ENCODE measurements at regions not wholly inside any gene's neighbourhood (a gene's known extent, or its start where the extent isn't known, plus 50 kb on each side); places are given as distances from the start of the nearest gene placed in this dataset.

DNA sequence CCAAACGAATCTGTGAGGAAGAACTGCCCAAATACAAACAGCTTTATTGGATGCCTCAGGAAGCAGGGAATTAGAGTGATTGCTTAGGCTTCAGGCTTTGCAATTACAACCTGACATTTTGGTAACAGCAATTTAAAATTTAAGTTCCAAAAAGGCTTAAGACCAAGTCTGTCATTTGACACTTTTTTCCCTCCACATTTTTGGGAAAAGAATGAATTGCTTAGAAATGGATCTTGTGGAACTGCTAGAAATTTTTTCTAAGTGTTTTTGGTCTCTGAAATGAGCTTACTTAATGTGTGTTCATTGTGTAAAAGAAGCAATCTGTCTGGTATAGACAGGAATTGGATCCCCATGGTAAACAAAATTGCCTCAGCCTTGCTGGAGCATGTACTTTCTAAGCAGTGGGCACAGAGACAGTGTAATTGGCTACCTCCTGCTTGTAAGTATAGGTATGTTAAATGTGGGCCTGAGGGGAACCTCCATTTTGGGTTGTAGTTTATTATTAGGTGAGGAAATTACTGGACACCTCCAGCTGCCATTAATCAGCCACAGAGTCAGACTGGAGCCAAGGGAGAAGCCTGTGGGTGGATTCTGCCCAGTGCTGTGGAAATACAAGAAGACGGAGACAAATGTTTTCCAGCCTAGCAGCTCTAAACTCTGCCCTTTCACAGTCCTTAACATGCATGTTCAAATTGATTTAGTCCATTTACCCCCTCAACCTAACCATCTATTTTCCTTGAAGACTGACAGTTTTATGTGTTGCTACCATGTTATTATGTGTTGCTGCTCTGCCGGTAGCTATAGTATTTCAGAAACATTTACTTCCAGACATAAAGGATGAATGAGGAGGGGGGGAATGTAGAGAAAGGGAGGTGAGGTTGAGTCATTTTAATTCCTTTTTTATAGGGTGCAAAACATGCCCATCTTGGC, 473.0 kb downstream of the SPRY1 start:
- no peak for DNase-seq (ENCODE audit: low spot score)

GRCh38 chr4:123870216-123870876, 473.8 kb downstream of the SPRY1 start:
- no peak for DNase-seq (ENCODE audit: low spot score)

DNA sequence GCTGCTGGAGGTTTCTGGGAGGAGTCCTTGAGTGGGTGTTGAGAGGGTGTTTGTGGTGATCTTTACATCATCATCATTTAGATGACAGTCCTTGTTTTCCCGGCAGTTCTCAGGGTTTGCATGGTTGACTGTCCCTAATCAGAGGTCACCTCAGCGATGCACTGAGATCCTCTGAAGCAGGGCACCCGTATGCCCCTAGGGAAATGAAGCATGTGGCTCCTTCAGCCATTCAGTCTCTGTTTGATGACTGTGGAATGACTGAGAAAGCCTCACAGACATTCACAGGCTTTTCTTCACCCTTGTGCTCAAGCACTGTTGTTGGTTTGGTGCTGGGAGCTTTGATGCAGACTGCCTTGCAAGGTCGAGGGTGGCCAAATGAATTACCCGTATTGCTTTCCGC, 474.7 kb downstream of the SPRY1 start:
- no peak for DNase-seq (ENCODE audit: low spot score)

- DNase-seq (ENCODE audit: low spot score) = no peak
These were observed 477.5 kb downstream of the SPRY1 start for GRCh38 chr4:123874063-123874462.

GRCh38 chr4:123876143-123876542, 479.5 kb downstream of the SPRY1 start:
- DNase-seq (ENCODE audit: low spot score) = no peak

DNA sequence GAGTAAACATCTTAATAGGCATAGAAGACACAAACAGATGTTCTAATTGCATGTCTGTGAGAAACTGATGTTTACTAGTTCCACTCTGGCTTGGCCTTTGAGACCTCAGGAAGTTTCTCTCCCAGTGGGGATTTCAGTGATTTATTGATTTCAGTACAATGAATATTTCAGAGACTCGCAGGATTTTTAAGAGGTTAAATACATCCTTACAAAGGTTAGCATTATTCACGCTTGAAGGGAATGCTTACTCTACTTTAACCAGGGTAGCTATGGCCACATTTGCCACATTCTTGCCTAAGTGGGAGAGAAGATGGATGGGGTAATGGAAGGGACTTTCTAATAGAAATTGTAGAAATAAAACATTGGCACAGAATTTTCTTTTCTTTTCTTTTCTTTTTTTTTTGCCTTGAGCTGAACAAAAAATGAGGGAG, 480.1 kb downstream of the SPRY1 start:
- DNase-seq (ENCODE audit: low spot score) = no peak

- no peak for DNase-seq (ENCODE audit: low spot score)
These were observed 481.0 kb downstream of the SPRY1 start for GRCh38 chr4:123877551-123877950.

DNA sequence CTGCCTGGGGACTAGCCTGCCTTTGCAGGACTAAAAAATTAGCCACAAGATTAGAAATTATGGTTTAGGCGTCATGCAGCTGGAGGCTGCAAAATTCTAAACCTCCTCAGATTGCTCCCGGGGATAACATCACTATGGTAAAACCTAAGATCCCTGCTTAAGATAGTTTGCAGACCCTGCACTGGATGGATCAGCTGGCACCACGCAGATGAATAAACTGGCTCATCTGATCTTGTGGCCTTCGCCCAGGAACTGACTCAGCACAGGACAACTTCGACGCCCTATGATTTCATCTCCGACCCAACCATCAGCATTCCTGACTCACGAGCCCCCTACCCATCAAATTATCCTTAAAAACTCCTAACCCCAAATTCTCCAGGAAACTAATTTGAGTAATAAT, 482.4 kb downstream of the SPRY1 start:
- no peak for DNase-seq (ENCODE audit: low spot score)

- DNase-seq (ENCODE audit: low spot score) = no peak
These were observed 484.0 kb downstream of the SPRY1 start for GRCh38 chr4:123880631-123881030.

GRCh38 chr4:123884922-123885321, 488.3 kb downstream of the SPRY1 start:
- DNase-seq (ENCODE audit: low spot score) = no peak

- DNase-seq (ENCODE audit: low spot score) = no peak
These were observed 492.9 kb downstream of the SPRY1 start for GRCh38 chr4:123889507-123889906.

DNA sequence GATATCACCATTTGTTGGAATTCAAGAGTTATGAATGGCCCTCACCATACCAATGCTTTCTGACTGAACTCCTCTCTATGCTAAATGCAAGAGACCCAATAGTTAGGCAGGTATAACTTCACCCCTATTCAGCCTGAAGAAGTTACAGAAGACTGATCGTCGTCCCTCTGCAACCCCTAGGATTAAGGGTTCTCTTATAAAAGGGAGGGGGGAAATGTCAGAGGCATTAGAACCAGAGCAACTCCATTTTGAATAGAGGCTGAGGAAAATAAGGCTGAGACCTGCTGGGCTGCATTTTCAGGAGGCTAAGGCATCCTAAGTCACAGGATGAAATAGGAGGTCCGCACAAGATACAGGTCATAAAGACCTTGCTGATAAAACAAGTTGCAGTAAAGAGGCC, 494.3 kb downstream of the SPRY1 start:
- no peak for DNase-seq (ENCODE audit: low spot score)

DNA sequence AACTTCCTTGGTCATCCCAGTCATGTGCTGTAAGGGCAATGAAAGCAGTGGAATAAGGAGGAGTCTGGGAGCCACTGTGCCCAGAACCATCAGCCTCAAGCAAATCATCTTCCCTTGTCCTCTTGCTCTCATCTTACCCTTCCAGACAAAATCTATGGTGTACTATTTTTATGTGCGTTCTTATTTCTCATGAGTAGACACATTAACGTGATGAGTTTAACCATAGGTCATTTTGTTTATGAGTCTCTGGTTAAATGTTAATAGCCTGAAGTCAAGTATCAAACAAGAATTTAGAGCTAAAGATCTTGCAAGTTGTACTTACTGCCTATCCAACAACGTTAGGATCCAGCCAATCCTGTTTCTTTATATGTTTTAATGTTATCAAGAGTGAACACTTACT, 495.3 kb downstream of the SPRY1 start:
- DNase-seq (ENCODE audit: low spot score) = no peak

GRCh38 chr4:123892368-123892976, 495.9 kb downstream of the SPRY1 start:
- DNase-seq (ENCODE audit: low spot score) = no peak

DNA sequence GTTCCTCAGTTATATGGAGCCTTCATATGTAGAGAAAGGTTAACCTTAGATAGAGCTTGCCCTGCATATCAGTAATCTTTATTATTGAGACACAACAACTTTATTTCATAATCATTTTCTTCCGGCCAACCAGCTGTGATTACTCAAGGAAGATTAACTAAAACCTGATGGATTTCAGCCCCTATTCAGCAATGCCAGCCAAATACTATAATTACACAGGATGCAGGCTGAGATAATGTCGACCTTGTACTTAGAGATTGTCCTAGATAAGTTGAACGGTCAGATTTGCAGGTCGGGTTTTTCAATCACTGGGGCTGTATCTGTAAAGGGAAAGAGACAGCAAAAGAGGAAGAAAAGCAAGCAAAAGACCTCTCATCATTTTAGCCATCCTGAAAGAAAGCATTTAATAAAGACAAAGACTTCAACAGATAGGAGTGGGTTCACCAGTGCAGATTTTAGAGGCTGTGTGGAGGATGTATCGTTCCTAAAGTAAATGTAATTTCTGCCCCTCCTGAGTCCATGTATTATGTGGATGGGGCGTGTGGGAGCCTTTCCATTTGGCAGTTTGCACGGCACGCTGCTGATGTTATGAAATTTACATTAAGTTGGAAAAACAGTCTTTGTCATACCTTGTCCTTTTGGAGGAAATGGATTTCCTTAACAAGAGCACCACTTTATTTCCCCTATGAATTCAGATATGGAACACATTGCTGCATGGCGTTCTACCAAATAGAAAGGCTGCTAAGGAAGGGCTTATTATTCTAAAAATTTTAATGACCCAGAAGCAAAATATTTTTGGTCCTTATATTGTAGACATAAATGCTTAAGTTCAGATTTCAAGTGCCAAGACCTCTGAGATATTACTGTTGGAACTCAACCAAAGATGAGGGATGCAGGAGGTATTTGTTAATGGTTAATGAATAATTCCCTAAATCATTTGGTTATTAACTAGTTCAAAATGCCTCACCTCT, 496.7 kb downstream of the SPRY1 start:
- DNase-seq (ENCODE audit: low spot score) = no peak

GRCh38 chr4:123896446-123897071, 500.0 kb downstream of the SPRY1 start:
- DNase-seq (ENCODE audit: low spot score) = no peak

DNA sequence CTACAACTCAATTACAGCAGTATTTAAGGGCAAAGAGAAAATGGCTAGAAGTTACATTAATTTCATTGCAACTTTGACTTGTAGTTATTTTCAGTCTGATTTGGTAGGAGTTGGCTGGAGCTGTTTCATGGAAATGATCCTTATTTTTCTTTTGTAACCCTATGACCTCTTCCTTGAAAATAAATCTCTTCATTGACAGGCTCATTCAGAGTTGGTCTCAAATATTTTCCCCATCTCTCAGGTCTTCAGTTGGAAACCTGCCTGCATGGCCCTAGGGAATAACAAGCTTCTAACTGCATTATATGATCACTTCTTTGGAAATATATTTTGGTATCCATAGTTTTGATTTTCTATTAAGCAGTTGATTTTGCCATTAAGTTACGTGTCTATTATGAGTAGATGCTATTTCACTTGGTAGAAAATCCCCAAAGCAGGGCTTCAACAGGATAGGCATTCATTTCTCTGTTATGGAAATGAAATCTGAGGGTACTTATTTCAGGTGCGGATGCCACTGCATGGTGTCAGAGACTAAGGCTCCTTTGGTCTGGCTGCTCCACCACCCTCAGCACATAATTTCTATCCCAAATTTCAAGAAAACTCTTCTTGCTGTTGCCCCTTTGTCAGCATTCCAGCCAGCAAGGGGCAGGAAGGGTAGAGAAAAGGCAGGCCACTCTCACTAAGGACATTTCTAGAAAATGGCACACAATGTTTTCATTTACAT, 502.5 kb downstream of the SPRY1 start:
- DNase-seq (ENCODE audit: low spot score) = no peak

GRCh38 chr4:123904882-123905281, 508.3 kb downstream of the SPRY1 start:
- no peak for DNase-seq (ENCODE audit: low spot score)

DNA sequence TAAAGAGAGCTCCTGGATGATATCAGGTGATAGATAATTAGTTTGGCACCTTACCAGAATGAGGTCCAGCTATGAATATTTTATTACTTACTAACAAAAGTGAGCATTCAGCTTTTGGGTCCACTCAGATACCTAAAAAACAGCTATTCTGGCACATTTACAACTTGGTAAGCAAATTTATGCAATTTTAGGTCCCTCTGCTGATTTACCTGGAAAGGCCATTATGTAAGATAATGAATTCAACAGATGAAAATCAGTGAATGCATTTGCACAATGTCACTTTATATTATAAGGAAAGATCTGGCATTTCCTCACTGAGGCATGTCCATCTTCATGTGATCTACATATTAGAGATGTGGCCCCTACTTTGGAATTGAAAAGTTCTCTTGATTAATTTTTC, 517.0 kb downstream of the SPRY1 start:
- DNase-seq (ENCODE audit: low spot score) = no peak

GRCh38 chr4:123916821-123917220, 520.2 kb downstream of the SPRY1 start:
- DNase-seq (ENCODE audit: low spot score) = no peak

Data from mesenteric fat pad (tissue), 1 donor.